Ramos (cell line): ENCODE measurements at regions not wholly inside any gene's neighbourhood (a gene's known extent, or its start where the extent isn't known, plus 50 kb on each side); places are given as distances from the start of the nearest gene placed in this dataset.

Experiments used
- in situ Hi-C: fragments of 300-500 bp; cut with MboI; formaldehyde crosslinking; loops from one replicate; pipeline ENCODE4 v1.14.3; 2022; ENCODE audit warnings: low sequenced_read_pairs; ENCODE audit not compliant: unreplicated experiment

DNA sequence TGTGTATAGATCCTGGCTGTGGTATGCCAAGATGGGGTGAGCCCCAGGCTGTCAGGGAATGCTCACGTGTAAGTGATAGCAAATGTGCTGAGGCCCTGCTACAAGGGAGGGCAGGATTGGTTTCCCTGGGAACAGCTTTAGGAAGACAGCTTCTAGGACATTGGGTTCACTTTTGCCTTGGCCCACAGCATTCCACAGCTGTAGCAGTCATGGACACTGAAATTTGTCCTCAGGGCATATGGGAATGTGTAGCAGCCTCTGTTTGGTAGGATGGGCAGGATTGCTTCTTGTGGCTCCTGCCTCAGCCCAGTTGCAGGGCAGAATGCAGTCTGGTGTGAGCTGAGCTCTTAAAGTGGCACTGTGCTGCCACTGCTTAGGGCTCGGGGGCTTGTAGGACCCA lies 1061.7 kb upstream of the WWC1 start:
- in situ Hi-C loops: no loop called here

DNA sequence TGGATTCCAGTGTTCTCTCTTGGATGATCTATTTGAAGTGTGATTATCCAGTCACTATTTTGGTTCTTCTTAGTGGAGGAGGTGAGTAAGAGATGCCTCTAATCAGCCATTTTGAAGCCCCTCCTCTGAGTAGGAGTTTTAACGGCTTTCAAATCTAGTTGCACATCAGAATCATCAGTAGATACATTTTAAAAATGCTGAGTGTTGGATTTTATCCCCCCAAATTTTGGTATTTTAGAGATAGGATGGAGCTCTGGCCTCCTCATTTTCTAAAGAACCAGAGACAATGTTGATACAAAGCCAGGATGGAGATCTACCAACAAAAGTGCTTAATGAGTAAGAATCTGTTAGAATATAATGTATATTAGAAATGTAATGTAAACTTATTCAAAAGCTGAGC lies 1061.0 kb upstream of the WWC1 start:
- in situ Hi-C loops: no loop called here

DNA sequence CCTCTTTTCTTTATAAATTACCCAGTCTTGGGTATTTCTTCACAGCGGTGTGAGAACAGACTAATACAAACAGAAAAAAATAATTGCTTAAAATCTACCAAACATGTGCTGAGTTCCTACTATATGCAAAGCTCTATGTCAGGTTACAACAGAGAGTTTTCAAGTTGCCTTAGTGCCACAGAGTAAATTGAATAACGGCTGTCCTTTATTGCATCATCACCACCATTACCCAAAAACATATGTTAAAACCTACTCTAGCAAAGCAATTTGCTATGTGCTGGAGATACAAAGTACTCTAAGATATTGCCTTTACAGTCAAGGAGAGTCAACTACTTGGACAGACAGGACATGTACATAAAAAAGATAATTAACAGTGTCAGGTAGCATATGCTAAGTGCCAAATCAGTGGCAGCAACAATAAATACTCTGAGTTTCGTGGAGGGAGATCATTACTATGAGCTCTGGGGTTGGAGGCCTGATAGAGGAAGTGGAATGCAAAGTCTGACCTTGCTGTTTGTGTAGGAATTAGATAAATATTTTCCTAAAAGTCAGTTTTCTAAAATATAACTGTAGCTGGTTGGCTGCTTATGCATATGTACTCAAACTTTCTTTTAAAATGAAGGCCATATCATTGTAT lies 1058.7 kb upstream of the WWC1 start:
- in situ Hi-C loops: no loop called here

DNA sequence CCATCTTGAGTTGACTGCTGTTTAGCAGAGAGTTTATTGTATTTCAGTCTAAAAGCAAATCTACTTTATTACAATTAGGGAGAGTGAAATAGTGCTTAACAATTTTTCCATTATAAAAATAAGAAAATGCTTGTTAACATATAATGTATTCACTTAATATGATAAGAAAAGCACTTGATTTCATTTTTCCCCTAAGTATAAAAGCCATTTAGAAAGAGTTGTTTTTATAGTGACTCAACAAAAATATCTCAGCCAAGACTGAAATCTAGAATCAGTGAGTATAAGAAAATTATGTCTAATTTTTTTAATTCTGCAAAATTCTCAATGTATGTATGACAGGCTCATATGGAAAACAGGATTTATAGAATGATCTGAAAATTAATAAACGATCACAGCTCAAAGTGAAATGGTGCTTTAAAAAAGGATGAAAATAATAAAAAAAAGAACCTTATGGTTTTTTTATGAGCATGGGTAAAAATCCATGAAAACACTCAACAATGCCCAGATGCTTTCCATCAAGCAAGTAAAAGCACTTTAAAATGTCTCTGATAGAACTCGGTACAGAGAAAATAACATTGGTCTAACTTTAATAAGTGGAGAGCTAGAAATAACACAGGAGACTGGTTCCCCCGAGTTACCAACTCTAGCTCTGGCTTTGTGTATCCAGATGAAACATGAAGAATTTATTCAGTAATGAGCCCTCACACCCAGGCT lies 1057.8 kb upstream of the WWC1 start:
- in situ Hi-C loops: no loop called here

DNA sequence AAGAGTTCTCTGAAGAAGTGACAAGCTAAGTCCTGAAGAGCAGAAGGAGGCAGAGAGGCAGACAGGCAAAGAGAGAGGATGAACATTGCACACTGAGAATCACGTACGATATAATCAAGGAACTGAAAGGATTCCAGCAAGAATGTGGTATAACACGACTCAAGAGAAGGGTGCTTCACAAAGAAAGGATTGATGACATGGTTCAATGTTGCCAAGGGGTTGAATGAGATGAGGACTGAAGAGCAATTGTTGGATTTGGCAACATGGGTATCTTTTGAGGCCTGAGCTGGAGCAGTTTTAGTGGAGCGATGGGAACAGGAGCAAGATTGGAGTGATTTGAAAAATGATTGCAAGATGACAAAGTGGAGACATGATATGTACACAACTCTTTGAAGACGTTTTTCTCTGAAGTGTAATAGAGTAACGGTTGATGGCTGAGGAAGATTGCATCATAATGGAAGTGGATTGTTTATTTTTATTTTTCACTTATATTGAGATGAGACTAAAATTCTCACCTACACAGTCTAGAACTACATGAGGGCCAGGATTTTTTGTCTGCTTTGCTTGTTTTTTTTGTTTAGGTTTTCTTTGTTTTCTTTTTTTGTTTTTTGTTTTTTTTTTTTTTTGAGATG lies 1049.9 kb upstream of the WWC1 start:
- in situ Hi-C loops: no loop called here

DNA sequence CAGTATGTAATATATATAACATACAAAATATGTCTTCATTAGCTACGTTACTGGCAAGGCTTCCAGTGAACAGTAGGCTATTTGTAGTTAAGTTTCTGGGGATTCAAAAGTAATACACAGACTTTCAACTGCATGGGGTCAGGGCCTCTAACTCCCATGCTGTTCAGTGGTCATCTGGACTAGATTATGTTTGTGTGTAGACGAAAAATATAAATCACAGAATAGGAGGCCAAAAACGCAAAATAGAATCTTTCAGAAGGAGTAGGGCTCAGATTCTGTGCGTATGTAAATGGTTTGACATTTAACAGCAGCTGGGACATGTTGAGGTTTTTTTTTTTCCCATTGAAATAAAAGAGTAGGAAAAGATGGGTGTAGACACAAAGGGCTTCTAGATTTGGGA lies 1048.7 kb upstream of the WWC1 start:
- in situ Hi-C loops: no loop called here

DNA sequence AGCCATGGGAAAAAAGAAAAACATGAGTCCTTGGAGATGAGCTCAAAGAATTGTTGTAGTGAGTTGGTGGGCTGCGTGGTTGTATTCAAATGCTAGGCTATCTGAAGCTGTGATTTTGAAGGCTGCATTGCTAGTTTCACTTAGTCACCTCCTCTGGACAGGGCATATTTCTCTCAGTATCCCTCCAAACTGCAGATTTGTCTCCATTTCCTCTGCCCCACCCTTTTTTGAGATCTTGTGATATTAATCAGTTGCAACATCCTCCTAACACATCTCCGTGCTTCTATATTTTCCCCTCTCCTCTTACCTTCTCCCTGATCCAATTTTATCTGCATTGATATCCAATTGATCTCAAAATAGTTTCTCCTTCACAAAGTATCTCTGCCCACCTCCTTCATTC lies 1048.0 kb upstream of the WWC1 start:
- in situ Hi-C loops: no loop called here

DNA sequence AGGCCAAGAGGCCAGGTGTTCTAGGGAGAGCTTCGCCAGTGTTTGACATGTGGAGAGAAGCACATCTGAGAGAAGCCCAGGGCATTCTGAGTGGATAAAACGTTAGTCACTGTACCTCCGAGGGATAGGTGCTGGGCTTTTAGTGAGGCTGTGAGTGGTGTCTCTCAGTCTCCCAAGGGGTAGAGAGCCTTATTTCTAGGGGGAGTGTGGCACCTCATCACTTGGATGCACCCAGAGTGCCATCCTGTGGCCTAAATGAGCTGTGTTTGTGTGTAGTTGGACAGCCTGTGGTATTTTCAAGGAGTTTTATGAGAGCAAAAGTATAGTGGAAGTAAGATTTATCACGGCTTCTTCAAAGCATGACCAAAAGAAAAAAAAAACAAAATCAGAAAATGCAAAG lies 1046.9 kb upstream of the WWC1 start:
- in situ Hi-C loops: no loop called here

DNA sequence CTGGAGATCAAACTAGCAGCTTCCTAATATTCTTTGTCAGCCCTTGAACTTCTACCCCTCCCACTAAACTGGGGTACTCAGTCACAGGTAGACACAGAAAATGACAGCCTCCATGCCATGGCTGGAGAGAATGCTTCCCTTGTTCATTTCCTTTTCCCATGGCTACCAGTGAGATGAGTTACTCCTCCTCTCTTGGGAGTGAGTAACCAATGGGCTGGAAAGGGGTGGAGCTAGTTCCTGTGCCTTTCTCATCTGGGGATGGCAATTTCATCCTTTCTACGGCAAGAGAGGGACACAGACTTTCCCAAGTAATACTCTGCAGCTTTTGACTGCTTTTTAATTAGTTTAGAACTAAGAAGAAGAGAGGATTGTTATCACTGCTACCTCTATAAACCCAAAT lies 1045.6 kb upstream of the WWC1 start:
- in situ Hi-C loops: no loop called here

DNA sequence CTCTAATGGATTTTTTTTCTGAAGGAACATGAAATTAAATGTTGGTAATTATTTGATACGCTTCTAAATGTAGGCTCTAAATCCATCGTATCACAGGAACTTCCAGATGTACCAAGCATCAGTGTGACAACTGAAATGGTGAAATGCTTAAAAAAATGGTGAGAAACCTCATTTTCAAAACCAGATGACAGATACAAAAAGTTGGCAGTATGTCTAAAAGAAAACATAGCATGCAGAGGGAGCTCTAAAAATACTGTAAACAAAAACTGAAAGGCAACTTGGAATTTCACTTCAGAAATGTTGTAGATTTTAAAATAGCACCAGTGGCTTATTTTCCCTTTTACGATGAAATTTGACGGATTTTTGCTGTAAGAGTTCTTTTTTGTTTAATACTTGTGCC lies 1043.6 kb upstream of the WWC1 start:
- in situ Hi-C loops: no loop called here

DNA sequence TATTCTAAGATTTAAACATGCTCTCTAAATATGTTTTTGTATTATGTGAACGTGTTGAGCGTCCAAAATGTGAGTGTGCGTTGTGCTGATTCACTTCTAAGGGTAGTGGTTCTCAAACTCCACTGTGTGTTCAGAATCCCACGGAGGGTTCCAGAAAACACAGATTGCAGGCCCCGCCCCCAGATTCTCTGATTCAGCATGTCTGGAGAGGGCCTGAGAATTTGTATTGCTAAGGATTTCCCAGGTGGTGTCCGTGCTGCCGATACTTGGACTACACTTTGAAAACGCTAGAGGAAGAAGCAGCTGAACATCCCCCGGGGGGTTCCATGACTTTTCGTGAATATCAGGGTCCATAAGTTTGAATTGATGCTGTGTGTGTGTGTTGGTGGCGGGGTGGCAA lies 1043.2 kb upstream of the WWC1 start:
- in situ Hi-C loops: no loop called here

DNA sequence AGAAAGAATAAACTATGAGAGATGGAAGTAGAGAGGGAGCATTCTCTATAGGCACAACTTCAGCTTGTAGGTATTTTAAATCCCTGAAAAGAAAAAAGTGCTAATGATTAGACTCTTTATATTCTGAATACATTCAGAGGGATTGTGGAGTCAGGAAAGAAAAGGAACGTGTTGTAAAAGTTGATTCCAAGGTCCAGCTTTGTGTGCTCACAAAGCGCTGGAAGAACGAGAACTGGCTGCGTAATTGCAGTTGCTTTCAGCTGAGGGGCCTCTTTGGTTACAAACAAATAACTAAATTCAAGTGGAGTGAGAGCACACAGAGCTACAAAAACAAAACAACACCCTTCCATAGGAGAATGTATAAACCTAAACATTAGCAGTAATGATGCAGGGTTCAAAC lies 1040.4 kb upstream of the WWC1 start:
- in situ Hi-C loops: no loop called here

DNA sequence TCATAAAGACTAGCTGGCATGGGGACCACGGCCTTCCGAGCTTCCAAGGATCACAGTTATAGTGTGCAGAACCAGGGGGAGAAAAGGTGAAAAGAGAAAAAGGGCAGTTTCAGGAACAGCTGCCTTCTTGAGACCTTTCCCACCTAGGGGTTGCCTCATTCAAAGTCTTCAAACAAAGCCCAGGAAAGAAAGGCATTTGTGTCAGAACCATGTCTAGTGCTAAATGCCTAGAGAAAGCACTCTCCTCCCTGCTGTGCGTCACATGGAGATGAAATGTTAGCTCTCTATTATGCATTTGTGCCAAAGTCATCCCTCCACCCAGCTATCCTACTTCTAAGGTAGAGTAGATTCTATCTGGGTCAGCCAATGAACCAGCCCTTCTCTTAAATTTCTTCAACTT lies 1037.3 kb upstream of the WWC1 start:
- in situ Hi-C loops: no loop called here

DNA sequence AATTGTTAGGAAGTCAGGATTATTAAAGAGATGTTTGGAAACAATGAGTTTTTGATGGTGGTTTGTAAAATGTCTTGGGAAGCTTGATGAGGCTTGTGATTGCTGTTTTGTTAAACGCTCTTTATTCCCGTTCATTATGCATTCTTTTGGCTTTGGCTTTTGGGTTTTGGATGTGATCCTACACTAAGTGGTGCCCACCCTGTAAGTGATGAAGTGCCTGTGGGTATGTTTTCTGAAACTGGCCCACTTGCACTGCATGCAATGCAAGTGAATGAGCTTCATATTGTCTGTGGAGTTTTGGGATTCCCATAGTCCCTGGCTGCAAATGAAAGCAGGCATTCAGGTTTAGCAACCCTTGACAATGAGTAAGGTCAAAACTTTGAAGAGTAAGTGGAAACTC lies 1035.5 kb upstream of the WWC1 start:
- in situ Hi-C loops: no loop called here

DNA sequence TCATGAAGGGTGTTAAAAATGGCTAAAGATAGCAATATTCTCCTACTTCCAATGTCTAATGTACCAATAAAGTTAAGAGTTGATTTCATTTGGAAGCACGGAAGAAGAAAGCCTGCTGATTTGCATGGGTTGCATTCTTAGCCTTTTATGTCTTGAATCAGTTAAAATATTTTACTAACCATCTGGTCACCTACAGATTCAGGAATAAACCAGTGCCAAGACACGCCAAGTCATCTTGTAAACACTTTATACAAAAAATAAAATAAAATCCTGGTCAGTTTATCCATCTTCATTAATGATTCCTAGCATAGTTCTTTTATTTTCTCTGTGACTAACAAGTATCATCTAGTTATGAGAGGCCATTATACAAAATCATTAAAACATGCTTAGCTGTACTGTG lies 1031.6 kb upstream of the WWC1 start:
- in situ Hi-C loops: no loop called here

DNA sequence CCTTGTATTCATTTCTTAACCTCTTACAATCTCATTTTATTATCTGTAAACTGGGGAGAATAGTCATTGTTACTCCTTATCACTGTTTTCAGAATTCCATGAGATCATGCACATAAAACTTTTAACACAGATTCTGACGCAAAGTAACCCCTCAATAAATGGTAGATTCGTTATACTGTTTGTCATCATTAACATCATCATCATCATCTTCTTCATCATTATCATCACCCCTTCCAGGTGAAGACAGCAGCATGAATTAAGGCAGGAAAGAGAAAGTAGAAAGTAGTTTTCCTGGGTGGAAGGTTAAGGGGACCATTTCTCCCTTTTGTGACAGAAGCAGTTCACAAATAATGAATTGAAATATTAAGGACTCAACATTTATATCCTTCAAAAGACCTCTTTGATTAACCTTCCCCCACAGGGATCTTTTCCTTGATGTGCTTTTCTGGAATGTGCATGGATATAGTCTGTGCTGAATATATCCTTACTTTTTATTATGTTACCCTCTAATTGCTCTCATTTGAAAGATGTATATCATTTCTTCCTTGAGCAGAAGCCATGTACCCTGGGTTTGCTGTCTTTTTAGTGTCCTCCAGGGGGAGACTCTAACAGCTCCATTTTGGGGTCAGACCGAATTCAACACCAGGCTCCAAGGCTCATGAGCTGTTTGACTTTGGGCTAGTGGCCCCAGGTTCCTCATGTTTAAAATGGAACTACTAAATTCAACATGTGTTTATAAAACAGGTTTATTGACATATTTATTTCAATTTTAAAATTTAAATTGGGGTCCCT lies 1029.9 kb upstream of the WWC1 start:
- in situ Hi-C loops: no loop called here

DNA sequence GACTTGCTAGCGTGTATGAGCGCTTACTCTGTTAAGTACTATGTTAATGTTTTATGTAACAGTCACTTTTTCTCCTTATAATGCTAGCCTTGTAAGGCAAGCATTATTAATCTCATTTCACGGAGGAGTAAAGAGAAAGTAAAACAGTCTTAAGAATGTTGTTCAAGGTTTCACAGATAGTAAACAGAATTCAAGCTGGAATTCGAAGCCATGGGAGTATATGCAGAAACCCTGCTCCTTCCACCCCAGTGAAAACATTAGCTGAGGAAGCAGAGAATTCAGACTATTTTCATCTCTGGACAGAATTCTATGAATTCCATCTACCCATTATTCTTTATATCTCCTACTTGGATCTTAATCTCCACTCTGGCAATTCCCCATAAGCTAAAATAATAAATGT lies 1028.3 kb upstream of the WWC1 start:
- in situ Hi-C loops: no loop called here

DNA sequence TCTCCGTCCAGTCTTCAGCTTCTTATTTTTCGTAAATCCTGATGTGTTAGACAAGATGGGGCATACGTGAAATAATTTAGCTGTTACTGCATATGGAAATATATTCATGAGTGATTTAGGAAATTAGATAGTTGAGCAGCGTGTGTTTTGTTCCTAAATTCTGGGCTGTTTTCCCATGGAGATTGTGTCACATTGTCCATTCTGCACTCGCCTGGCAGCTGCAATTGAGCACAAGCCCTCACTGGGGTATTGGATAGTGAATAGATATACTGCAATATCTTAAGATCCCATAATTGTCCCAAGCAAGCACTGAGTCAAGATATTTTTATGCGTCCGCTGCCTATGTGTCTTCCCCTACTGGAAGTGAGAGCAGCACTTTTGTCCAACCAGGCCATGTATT lies 1027.1 kb upstream of the WWC1 start:
- in situ Hi-C loops: no loop called here

DNA sequence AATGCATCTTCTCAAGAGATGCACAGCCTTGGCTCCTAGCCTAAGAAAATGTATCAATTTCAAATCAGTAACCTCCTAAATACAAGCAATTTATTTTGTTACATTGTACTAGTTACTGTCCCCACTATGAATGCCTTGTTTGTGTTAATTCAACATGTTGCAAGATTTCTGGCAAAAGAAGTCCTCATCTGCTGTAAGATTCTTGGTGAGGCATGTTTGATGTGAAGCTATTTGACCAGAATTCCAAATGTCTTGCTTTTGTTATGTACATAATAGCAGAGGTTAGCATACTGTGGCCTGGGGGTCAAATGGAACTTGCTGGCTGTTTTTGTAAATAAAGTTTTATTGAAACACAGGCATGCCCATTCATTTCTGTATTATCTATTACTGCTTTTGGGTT lies 1023.1 kb upstream of the WWC1 start:
- in situ Hi-C loops: no loop called here

DNA sequence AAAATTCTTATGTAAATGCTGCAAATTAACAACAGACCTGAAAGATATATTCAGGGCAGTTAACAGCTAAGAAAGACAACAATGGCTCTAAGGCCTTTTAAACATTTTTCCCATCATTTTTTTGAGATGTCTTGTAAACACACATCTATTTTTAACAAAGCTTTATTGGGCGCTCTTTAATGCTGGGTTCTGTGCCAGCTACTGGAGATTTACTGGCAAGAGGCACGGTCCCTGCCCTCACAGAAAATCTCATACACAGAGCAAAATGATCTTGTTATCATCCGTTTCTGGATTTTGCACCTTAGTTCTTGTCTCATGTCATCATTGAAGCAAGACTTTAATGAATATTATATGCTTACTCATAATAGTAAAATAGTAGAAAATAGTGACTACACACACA lies 1022.3 kb upstream of the WWC1 start:
- in situ Hi-C loops: no loop called here

DNA sequence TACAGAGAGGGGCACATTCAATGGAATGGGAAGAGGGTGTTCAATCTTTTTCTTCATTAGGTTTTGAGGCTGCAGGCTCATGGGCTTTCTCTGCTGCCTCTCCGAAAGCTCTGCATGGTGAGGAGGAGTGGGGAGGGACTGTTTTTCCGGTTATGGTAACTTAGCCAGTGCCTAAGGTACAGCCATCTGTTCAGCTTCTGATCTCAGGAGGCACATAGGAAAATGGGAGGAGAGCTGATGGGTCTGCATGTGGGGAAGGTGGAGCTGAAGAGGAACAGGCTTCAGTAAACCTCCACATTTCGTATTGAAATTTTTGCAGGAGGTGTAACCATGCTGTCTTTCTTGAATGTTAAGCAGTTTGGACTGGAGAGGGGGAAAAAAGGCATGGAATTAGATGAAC lies 1020.4 kb upstream of the WWC1 start:
- in situ Hi-C loops: no loop called here
